H1 (cell line): ENCODE measurements at regions not wholly inside any gene's neighbourhood (a gene's known extent, or its start where the extent isn't known, plus 50 kb on each side); places are given as distances from the start of the nearest gene placed in this dataset.

Experiments
- EZH2 ChIP-seq: fragments of 200-600 bp; sonication (generic); IDR thresholded peaks from 2 replicates; pipeline ENCODE4 v1.7.1; 2012; ENCODE audit warnings: low read depth, mild to moderate bottlenecking, moderate library complexity, low read length, inconsistent platforms; ENCODE audit not compliant: severe bottlenecking
- SP2 ChIP-seq: IDR thresholded peaks from 2 replicates; pipeline ENCODE4 v1.6.1; 2012; ENCODE audit warnings: mild to moderate bottlenecking, low read length, inconsistent platforms
- TEAD4 ChIP-seq: IDR thresholded peaks from 2 replicates; pipeline ENCODE4 v1.6.1; 2012; ENCODE audit warnings: low read depth, low read length, inconsistent platforms, mixed read lengths
- TF ChIP-seq, protein P1 (sequence below): IDR thresholded peaks from 2 replicates; pipeline ENCODE4 v1.6.1; 2012; ENCODE audit warnings: low read length, inconsistent platforms

DNA sequence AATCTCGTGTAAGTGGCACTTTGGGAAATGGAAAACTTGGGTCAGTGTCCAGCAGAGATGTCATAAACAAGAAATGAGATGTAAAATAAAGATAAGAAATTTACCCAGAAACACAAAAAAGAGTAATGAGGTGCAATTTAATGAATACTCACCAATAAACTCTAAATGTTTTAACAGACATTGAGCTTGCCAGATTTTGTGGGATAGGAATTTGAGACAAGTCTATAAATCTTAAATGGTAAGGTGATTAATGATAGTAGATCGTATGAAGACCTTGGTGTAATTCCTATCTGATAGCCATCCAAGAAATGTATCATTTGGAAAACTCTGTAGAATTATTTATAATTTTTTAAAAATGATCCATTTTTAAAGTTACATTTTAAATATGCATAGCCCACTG, 682.4 kb downstream of the MAT2B start (continued):
- TF ChIP-seq EZH2 (no peak), SP2 (no peak), TEAD4 (no peak)
- TF ChIP-seq, protein P1, sequence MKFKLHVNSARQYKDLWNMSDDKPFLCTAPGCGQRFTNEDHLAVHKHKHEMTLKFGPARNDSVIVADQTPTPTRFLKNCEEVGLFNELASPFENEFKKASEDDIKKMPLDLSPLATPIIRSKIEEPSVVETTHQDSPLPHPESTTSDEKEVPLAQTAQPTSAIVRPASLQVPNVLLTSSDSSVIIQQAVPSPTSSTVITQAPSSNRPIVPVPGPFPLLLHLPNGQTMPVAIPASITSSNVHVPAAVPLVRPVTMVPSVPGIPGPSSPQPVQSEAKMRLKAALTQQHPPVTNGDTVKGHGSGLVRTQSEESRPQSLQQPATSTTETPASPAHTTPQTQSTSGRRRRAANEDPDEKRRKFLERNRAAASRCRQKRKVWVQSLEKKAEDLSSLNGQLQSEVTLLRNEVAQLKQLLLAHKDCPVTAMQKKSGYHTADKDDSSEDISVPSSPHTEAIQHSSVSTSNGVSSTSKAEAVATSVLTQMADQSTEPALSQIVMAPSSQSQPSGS = no peak
